Ishikawa (cell line): ENCODE measurements at regions not wholly inside any gene's neighbourhood (a gene's known extent, or its start where the extent isn't known, plus 50 kb on each side); places are given as distances from the start of the nearest gene placed in this dataset.

Experiments
- CEBPB ChIP-seq: IDR thresholded peaks from 2 replicates; pipeline ENCODE4 v1.6.1; 2012
- CREB1 ChIP-seq: IDR thresholded peaks from 2 replicates; pipeline ENCODE4 v1.6.1; 2012; ENCODE audit warnings: low read depth
- EGR1 ChIP-seq: IDR thresholded peaks from 2 replicates; pipeline ENCODE4 v1.6.1; 2012
- EP300 ChIP-seq: IDR thresholded peaks from 2 replicates; pipeline ENCODE4 v1.6.1; 2012; ENCODE audit warnings: borderline replicate concordance
- FOXM1 ChIP-seq: IDR thresholded peaks from 2 replicates; pipeline ENCODE4 v1.6.1; 2012; ENCODE audit warnings: low read depth, borderline replicate concordance
- NFIC ChIP-seq: IDR thresholded peaks from 2 replicates; pipeline ENCODE4 v1.6.1; 2012
- RAD21 ChIP-seq: IDR thresholded peaks from 2 replicates; pipeline ENCODE4 v1.6.1; 2012; ENCODE audit warnings: low read depth
- TAF1 ChIP-seq: IDR thresholded peaks from 2 replicates; pipeline ENCODE4 v1.6.1; 2012; ENCODE audit warnings: low read depth, mild to moderate bottlenecking
- TCF12 ChIP-seq: IDR thresholded peaks from 2 replicates; pipeline ENCODE4 v1.6.1; 2012; ENCODE audit warnings: low read depth
- TEAD4 ChIP-seq: IDR thresholded peaks from 2 replicates; pipeline ENCODE4 v1.6.1; 2012
- YY1 ChIP-seq: IDR thresholded peaks from 2 replicates; pipeline ENCODE4 v1.6.1; 2012; ENCODE audit warnings: low read depth
- ZBTB7A ChIP-seq: IDR thresholded peaks from 2 replicates; pipeline ENCODE4 v1.6.1; 2012; ENCODE audit warnings: low read depth
- TF ChIP-seq, protein P1 (sequence below): IDR thresholded peaks from 2 replicates; pipeline ENCODE4 v1.6.1; 2012
- TF ChIP-seq, protein P2 (sequence below): IDR thresholded peaks from 2 replicates; pipeline ENCODE4 v1.6.1; 2012
- TF ChIP-seq, protein P3 (sequence below): IDR thresholded peaks from 2 replicates; pipeline ENCODE4 v1.6.1; 2012; ENCODE audit warnings: low read depth, mild to moderate bottlenecking

DNA sequence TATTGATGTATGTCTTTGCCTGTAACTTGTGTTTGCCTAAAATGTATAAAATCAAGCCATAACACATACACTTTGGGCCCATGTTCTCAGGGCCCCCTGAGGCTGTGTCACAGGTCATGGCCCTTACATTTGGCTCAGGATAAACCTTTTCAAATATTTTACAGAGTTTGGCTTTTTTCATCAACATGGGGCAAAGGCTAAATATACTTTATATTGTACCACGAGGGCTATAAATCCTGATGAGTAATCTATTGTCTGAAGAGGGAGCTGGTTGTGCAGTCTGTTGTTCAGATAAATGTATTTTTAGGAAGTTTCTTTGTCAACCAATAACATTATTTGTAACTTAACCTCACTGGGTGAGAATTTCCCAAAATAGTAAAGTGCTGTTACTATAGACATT is 404.6 kb upstream of the DDI1 start:
- TF ChIP-seq NFIC (no peak; the same call in 1 of the 2 replicates), TEAD4 (no peak), CREB1 (no peak), FOXM1 (no peak), EGR1 (no peak), TCF12 (no peak), ZBTB7A (no peak), CEBPB (no peak), EP300 (no peak), TAF1 (no peak), YY1 (no peak), RAD21 (no peak)
- TF ChIP-seq, protein P1, sequence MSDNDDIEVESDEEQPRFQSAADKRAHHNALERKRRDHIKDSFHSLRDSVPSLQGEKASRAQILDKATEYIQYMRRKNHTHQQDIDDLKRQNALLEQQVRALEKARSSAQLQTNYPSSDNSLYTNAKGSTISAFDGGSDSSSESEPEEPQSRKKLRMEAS: no peak
- TF ChIP-seq, protein P2, sequence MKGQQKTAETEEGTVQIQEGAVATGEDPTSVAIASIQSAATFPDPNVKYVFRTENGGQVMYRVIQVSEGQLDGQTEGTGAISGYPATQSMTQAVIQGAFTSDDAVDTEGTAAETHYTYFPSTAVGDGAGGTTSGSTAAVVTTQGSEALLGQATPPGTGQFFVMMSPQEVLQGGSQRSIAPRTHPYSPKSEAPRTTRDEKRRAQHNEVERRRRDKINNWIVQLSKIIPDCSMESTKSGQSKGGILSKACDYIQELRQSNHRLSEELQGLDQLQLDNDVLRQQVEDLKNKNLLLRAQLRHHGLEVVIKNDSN: no peak

DNA sequence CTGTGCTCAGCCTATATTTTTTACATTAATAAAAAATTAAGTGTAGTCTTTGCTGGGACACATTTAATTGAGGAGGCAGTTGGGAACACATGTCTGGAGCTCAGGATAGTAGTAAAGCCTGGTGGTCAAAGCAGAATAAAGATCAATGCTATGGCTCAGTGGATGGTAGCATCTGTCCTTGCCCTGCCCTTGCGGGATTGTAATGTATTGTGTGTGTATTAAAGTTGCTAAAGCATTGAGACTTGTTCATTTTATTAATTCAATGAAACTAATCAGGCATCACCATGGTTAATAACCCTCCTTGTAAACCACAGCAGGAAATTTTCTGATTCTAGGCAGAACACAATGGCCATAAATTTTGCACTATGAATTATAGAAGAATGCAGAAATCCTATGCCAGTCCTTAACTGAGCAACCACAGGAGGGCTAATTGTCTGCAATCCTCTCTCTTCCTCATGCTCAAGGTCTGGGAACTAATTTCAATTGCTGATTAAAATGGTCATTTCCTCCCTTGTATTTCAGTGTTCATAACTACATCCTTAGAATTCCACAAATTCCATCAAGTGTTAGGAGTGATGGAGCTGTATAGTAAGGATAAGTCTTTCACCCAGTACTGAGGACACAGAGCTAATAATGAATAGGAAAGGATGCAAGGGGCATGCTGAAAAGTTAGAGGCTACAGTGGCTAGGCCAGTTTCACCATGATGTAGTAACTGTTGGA is 403.2 kb upstream of the DDI1 start:
- no peak for TF ChIP-seq EGR1
- peak; percentile 95 for TF ChIP-seq TCF12
- TF ChIP-seq, protein P1: peak; percentile 12; the same call in 1 of the 2 replicates
- no peak for TF ChIP-seq YY1
- TF ChIP-seq, protein P2: no peak
- peak; percentile 95 for TF ChIP-seq FOXM1
- TF ChIP-seq EP300: peak; percentile 97
- TF ChIP-seq RAD21: no peak
- peak; percentile 94 for TF ChIP-seq TEAD4
- no peak for TF ChIP-seq CREB1
- TF ChIP-seq, protein P3, sequence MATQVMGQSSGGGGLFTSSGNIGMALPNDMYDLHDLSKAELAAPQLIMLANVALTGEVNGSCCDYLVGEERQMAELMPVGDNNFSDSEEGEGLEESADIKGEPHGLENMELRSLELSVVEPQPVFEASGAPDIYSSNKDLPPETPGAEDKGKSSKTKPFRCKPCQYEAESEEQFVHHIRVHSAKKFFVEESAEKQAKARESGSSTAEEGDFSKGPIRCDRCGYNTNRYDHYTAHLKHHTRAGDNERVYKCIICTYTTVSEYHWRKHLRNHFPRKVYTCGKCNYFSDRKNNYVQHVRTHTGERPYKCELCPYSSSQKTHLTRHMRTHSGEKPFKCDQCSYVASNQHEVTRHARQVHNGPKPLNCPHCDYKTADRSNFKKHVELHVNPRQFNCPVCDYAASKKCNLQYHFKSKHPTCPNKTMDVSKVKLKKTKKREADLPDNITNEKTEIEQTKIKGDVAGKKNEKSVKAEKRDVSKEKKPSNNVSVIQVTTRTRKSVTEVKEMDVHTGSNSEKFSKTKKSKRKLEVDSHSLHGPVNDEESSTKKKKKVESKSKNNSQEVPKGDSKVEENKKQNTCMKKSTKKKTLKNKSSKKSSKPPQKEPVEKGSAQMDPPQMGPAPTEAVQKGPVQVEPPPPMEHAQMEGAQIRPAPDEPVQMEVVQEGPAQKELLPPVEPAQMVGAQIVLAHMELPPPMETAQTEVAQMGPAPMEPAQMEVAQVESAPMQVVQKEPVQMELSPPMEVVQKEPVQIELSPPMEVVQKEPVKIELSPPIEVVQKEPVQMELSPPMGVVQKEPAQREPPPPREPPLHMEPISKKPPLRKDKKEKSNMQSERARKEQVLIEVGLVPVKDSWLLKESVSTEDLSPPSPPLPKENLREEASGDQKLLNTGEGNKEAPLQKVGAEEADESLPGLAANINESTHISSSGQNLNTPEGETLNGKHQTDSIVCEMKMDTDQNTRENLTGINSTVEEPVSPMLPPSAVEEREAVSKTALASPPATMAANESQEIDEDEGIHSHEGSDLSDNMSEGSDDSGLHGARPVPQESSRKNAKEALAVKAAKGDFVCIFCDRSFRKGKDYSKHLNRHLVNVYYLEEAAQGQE: no peak
- TF ChIP-seq NFIC: peak; percentile 63
- no peak; the same call in none of the 2 replicates for TF ChIP-seq CEBPB
- TF ChIP-seq ZBTB7A: no peak
- no peak for TF ChIP-seq TAF1

DNA sequence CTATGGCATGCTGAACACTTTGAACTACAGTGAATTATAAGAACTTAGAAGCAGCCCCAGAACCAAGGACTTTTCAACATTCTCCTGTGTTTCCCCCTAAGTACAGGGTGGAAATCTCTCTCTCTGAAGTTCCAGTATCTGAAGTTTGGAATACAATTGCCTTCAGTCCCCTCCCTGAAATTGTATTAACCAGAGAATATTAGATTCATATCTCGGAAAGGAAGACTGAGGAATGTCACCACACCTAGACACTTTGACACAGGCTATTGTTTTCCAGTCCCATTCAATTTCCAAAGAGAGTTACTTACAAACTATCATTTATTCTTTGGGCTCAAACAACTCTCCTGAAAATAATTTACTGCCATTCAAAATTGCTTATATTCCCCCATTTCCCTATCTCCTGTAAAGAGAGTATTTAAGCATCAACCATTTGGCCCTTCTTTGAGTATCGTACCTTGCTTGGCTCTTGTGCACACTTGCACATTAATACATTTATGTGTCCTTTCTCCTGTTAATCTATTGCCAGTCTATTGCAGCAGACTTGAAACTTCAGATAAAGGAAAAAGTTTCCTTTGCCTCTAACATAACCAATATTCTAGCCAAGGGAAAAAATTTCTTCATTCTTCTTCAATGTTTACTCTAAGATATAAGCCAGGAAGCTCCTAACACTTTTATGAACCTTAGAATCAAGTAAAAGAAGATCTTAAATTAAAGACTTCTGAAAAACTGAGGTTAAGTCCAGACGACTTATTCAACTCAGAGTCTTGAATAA is 402.4 kb upstream of the DDI1 start:
- TF ChIP-seq NFIC: no peak
- TF ChIP-seq, protein P1: peak; percentile 4; the same call in 1 of the 2 replicates
- no peak for TF ChIP-seq ZBTB7A

DNA sequence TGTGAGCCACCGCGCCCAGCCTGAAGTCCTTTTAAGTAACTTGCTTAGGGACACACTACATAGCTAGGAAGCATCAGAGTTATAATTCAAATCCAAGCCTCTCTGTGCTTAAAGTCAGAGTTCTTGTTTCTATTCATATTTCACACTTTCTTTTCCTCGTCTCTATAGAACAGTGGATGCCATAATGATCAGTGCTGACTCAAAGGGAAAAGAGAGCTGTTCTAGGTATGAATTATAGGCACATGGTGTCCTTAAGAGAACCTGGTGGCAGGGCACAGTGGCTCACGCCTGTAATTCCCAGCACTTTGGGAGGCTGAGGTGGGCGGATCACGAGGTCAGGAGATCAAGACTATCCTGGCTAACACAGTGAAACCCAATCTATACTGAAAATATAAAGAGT is 400.2 kb upstream of the DDI1 start:
- TF ChIP-seq FOXM1: no peak
- TF ChIP-seq, protein P1: no peak
- TF ChIP-seq EP300: no peak
- no peak for TF ChIP-seq TAF1
- TF ChIP-seq TCF12: no peak
- TF ChIP-seq EGR1: no peak

DNA sequence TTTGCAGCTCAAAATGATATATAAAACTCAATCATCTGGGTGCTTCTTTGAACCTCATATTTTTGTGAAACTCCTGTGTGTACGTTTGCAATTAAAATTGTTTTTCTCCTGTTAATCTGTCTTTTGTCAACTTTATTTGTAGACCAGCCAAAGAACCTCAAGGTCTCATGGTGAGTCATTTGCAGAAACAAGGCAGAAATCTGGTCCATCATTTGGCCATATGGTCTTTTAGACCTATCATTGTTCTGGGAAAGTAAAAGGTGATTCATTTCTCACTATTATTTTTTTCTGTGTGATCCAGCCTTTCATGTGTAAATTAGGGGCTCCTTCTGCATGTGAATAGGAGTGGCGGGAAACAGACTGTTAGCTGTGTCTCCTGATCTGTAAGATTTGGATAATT is 399.1 kb upstream of the DDI1 start:
- no peak for TF ChIP-seq YY1
- no peak for TF ChIP-seq TCF12
- no peak for TF ChIP-seq FOXM1
- TF ChIP-seq EP300: no peak
- no peak for TF ChIP-seq CEBPB

DNA sequence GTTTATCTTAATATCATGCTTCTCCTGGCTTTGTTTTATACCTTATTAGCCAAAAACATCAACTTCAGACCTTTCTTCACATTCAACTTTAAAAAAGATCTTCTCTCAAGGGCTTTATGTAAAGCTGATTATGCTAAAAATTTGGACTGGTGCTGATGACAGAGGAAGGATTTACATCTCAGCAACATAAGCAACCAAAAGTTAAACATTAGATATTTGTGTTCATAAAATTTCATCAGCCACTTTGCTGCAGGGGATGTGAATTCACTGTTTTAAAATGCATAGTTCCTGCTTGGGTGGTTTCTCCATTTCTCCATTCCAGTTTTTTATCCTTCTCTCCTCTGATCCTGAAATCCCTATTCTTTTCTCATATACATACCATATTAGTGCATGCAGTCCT is 398.6 kb upstream of the DDI1 start:
- TF ChIP-seq EGR1 (no peak), CEBPB (no peak), TCF12 (no peak), ZBTB7A (no peak), YY1 (no peak), NFIC (no peak), TAF1 (no peak), RAD21 (no peak), FOXM1 (no peak), CREB1 (no peak), EP300 (no peak), TEAD4 (no peak)
- TF ChIP-seq, protein P1: no peak
- TF ChIP-seq, protein P3: no peak
- TF ChIP-seq, protein P2: no peak
